Stimulated activated memory B cell treated with anti-CD40 and anti-IgM and Interleukin-4, amounts not matched to agents 10 μg/mL and 1 μg/mL and 100 μg/mL, for 72 hours (primary cell): ENCODE measurements at regions not wholly inside any gene's neighbourhood (a gene's known extent, or its start where the extent isn't known, plus 50 kb on each side); places are given as distances from the start of the nearest gene placed in this dataset.
"Not testable (repeated sequence)": the region's sequence is repeated elsewhere in the genome, so short reads cannot be mapped to it uniquely, and the experiment has no call there.

Experiments
- ATAC-seq: fragments of 150-1000 bp; cut with Tn5 transposase; 2 replicates; pipeline ENCODE4 v1.10.0; 2021
- H3K27ac Mint-ChIP-seq: one replicate; pipeline ENCODE4 v1.8.0; 2022; ENCODE audit warnings: mild to moderate bottlenecking, mixed read lengths
- H3K27me3 Mint-ChIP-seq: one replicate; pipeline ENCODE4 v1.8.0; 2022; ENCODE audit warnings: mixed read lengths
- H3K36me3 Mint-ChIP-seq: one replicate; pipeline ENCODE4 v1.8.0; 2022; ENCODE audit warnings: mixed read lengths
- H3K4me1 Mint-ChIP-seq: one replicate; pipeline ENCODE4 v1.8.0; 2022; ENCODE audit warnings: mixed read lengths
- H3K4me3 Mint-ChIP-seq: one replicate; pipeline ENCODE4 v1.8.0; 2022; ENCODE audit warnings: mild to moderate bottlenecking, moderate library complexity, mixed read lengths
- H3K9me3 Mint-ChIP-seq: one replicate; pipeline ENCODE4 v1.8.0; 2022; ENCODE audit warnings: mixed read lengths

DNA sequence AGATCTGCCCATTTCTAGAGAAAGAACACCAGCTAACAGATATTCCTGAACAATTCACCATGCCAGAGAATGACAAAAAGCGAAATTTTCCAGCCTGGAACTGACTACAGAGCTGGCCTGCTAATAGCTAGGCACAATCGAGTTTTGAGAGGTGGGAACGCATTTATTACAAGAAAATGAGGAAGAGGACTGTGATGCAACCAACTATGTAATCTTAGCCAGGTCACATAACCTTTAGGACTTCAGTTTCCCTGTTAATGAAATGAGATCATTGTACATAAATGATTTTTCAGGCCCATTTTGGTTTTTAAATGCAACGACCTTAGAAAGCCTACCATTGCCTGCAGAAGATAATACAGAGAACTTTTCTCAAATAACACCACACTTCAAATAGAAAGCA is 72.1 kb upstream of the SETMAR start:
- peaks cover 21% of the 10 kb centered on the region for H3K4me1 Mint-ChIP-seq
- no peaks in the 10 kb centered on the region for H3K9me3 Mint-ChIP-seq
- no peak overlapping the region for H3K27ac Mint-ChIP-seq
- H3K36me3 Mint-ChIP-seq, result no peaks in the 10 kb centered on the region
- H3K4me3 Mint-ChIP-seq, result no peak overlapping the region
- no peaks in the 10 kb centered on the region for H3K27me3 Mint-ChIP-seq
- no peak for ATAC-seq

DNA sequence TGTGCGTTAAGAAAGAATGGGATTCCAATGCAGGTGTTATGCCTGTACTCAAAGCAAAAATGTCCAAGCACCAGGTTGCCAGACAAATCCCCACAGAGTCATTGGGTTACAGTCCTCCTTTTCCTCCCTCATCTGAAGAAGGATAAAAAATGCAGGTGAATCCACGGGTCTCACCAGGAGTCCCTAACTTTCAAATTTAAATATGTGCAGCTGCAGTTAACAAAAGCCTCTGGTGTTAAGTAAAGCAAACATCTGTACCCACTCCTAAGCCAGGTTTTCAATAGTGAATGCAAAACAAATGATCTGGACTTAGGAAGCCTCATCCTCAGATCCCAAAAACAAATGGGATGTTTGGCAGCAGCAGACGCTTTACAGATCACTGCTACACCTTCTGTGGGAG is 70.4 kb upstream of the SETMAR start:
- no peak overlapping the region for H3K27ac Mint-ChIP-seq
- no peaks in the 10 kb centered on the region for H3K36me3 Mint-ChIP-seq
- H3K9me3 Mint-ChIP-seq, result peaks cover under 1% of the 10 kb centered on the region
- H3K4me3 Mint-ChIP-seq, result no peak overlapping the region
- peaks cover 21% of the 10 kb centered on the region for H3K4me1 Mint-ChIP-seq
- no peaks in the 10 kb centered on the region for H3K27me3 Mint-ChIP-seq
- ATAC-seq, result no peak

- H3K27me3 Mint-ChIP-seq, result no peaks in the 10 kb centered on the region
- H3K4me3 Mint-ChIP-seq, result no peak overlapping the region
- no peak for ATAC-seq
- H3K36me3 Mint-ChIP-seq, result no peaks in the 10 kb centered on the region
- no peak overlapping the region for H3K27ac Mint-ChIP-seq
- peaks cover 6% of the 10 kb centered on the region for H3K9me3 Mint-ChIP-seq
- peaks cover 16% of the 10 kb centered on the region for H3K4me1 Mint-ChIP-seq
Measured at GRCh38 chr3:4233488-4233887, 69.7 kb upstream of the SETMAR start.

DNA sequence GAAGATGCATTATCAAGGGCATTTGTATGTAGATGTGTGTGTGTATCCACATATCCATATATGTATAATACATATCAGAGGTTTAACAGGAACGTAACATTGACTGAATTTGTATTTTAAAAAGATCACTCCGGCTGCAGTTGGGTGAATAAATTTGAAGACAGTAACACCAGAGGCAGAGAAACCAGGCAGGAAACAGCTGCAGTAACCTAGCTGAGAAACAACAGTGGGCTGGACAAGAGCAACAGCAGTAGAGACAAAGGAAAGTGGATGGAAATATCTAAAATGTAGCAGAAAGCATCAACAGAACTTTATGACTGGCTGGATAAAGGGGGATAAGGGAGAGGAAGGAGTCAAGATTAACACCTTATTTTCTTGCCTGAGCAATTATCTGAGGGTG is 68.3 kb upstream of the SETMAR start:
- no peak for ATAC-seq
- Mint-ChIP-seq H3K4me3 (no peak overlapping the region), H3K36me3 (no peaks in the 10 kb centered on the region), H3K9me3 (peaks cover 8% of the 10 kb centered on the region), H3K27ac (no peak overlapping the region), H3K4me1 (peaks cover 14% of the 10 kb centered on the region), H3K27me3 (no peaks in the 10 kb centered on the region)

DNA sequence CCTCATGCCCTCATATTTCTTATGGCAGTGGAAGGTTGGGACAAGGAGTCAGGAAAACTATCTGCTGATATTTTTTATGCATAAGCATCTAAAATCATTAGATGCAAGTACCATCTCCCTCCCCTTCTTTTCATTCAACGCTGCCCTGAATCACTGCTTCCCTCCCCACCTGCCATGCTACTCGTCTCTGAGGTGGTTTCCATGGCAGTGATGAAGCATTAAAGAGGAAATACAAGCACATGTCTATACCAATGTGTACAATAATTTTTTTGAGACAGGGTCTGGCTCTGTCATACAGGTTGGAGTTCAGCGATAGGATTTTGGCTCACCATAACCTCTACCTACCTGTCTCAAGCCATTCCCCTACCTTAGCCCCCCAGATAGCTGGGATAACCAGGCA is 67.5 kb upstream of the SETMAR start:
- Mint-ChIP-seq H3K4me3 (no peak overlapping the region), H3K9me3 (peaks cover 8% of the 10 kb centered on the region), H3K4me1 (peaks cover 14% of the 10 kb centered on the region), H3K36me3 (no peaks in the 10 kb centered on the region), H3K27ac (no peak overlapping the region), H3K27me3 (no peaks in the 10 kb centered on the region)
- no peak for ATAC-seq

DNA sequence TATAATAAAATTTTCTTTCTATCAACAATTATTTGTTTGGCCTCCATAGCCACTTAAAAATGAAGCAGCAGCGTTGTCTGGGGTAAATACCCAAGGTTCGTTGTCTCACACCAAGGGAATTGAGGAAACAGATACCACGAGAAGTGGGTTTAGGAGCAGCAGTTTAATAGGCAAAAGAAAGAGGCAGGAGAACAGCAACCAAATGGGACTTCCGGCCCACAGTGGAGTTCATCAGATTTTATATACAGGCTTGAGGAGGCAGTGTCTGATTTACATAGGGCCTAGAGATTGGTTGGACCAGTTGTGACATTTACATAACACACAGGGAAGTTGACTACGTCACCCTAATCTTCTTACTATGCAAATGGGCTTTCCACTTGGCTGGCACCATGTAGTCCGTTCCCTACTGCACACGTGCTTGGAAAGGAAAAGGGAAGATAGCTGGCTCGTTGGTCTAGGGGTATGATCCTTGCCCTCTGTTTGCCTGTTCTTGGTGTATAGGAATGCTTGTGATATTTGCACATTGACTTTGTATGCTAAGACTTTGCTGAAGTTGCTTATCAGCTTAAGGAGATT is 61.5 kb upstream of the SETMAR start:
- Mint-ChIP-seq H3K4me1 (no peaks in the 10 kb centered on the region), H3K9me3 (peaks cover 10% of the 10 kb centered on the region), H3K27ac (no peak overlapping the region), H3K4me3 (no peak overlapping the region), H3K27me3 (no peaks in the 10 kb centered on the region), H3K36me3 (peaks cover 8% of the 10 kb centered on the region)
- ATAC-seq, result no peak

- H3K4me1 Mint-ChIP-seq, result no peaks in the 10 kb centered on the region
- no peaks in the 10 kb centered on the region for H3K27me3 Mint-ChIP-seq
- H3K27ac Mint-ChIP-seq, result no peak overlapping the region
- H3K9me3 Mint-ChIP-seq, result peaks cover 2% of the 10 kb centered on the region
- H3K36me3 Mint-ChIP-seq, result peaks cover 15% of the 10 kb centered on the region
- no peak for ATAC-seq
- H3K4me3 Mint-ChIP-seq, result no peak overlapping the region
Measured at GRCh38 chr3:4245671-4246070, 57.5 kb upstream of the SETMAR start.

DNA sequence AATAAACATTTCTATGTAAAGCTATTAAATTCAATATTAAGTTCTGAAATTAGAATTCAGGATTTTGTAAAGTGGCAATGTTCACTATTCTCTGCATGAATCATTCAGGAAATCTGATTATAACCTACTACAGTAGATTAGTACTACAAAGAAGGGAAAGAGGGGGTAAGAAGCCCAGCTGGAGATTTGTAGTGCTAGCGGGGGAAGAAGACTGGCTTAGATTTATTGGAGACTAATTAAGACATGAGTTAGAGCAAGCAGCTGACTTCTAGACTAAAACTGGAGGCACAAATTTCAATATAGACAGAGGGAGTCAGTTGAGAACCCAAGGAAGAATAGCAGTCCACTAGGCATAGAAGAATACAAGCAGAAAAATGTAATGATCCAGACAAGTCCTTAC is 55.8 kb upstream of the SETMAR start:
- peaks cover 2% of the 10 kb centered on the region for H3K9me3 Mint-ChIP-seq
- no peaks in the 10 kb centered on the region for H3K27me3 Mint-ChIP-seq
- no peak for ATAC-seq
- H3K36me3 Mint-ChIP-seq, result peaks cover 15% of the 10 kb centered on the region
- no peak overlapping the region for H3K27ac Mint-ChIP-seq
- H3K4me1 Mint-ChIP-seq, result no peaks in the 10 kb centered on the region
- no peak overlapping the region for H3K4me3 Mint-ChIP-seq

GRCh38 chr3:4250064-4250463 is 53.1 kb upstream of the SETMAR start:
- H3K4me3 Mint-ChIP-seq, result no peak overlapping the region
- H3K9me3 Mint-ChIP-seq, result no peaks in the 10 kb centered on the region
- H3K27ac Mint-ChIP-seq, result no peak overlapping the region
- no peaks in the 10 kb centered on the region for H3K27me3 Mint-ChIP-seq
- H3K4me1 Mint-ChIP-seq, result no peaks in the 10 kb centered on the region
- peaks cover 10% of the 10 kb centered on the region for H3K36me3 Mint-ChIP-seq
- ATAC-seq, result no peak

- Mint-ChIP-seq H3K27ac (no peak overlapping the region), H3K4me1 (no peaks in the 10 kb centered on the region), H3K27me3 (no peaks in the 10 kb centered on the region), H3K4me3 (no peak overlapping the region), H3K9me3 (no peaks in the 10 kb centered on the region), H3K36me3 (peaks cover 7% of the 10 kb centered on the region)
- no peak for ATAC-seq
Measured at GRCh38 chr3:4251412-4251811, 51.8 kb upstream of the SETMAR start.

DNA sequence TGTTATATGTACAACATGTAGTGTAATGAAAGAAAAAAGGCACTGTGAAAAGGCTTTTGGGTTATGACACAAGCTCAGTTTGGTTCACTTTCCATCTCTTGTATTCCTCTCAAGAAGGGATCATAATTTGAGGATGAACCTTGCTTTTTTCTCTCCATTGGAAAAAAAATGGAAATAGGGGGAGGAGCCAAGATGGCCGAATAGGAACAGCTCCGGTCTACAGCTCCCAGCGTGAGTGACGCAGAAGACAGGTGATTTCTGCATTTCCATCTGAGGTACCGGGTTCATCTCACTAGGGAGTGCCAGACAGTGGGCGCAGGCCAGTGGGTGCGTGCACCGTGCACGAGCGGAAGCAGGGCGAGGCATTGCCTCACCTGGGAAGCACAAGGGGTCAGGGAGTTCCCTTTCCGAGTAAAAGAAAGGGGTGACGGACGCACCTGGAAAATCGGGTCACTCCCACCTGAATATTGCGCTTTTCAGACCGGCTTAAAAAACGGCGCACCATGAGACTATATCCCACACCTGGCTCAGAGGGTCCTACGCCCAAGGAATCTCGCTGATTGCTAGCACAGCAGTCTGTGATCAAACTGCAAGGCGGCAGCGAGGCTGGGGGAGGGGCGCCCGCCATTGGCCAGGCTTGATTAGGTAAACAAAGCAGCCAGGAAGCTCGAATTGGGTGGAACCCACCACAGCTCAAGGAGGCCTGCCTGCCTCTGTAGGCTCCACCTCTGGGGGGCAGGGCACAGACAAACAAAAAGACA is 49.9 kb upstream of the SETMAR start:
- not testable (repeated sequence) for H3K4me3 Mint-ChIP-seq, ATAC-seq, H3K27ac Mint-ChIP-seq, H3K27me3 Mint-ChIP-seq, H3K9me3 Mint-ChIP-seq, H3K4me1 Mint-ChIP-seq, H3K36me3 Mint-ChIP-seq
